ENCODE measurements at regions not wholly inside any gene's neighbourhood (a gene's known extent, or its start where the extent isn't known, plus 50 kb on each side); places are given as distances from the start of the nearest gene placed in this dataset.

- TF ChIP-seq CTCF (IDR thresholded peaks at IDR 0.05) (no peak), POLR2A (IDR thresholded peaks at IDR 0.05) (no peak)
Measured at GRCh38 chr6:141394565-141395051, 738.1 kb upstream of the GJE1 start.
